ENCODE measurements at regions not wholly inside any gene's neighbourhood (a gene's known extent, or its start where the extent isn't known, plus 50 kb on each side); places are given as distances from the start of the nearest gene placed in this dataset.
"Not testable (repeated sequence)": the region's sequence is repeated elsewhere in the genome, so short reads cannot be mapped to it uniquely, and the experiment has no call there.

GRCh38 chr13:73520566-73521289, 461.9 kb downstream of the KLF5 start:
- intact Hi-C loops (cut with DNase I): no loop called here
- H3K4me1 ChIP-seq: no peaks in the 10 kb centered on the region

GRCh38 chr13:73520135-73520534, 461.3 kb downstream of the KLF5 start:
- ATAC-seq; H3K36me3 ChIP-seq (ENCODE audit: insufficient read depth in 1 of 2, low read depth in 1 of 2); H3K4me3 ChIP-seq; H3K9me3 ChIP-seq; H3K4me1 ChIP-seq; H3K27ac ChIP-seq; DNase-seq; intact Hi-C loops (cut with DNase I); H3K27me3 ChIP-seq (ENCODE audit: insufficient read depth in 3 of 3, low read length in 2 of 3): not testable (repeated sequence)
- 73 to 91% (median 83%) methylated on average over 2 of the region's 2 CpGs for WGBS, 3 donors

More at GRCh38 chr13:73520566-73521289, 461.9 kb downstream of the KLF5 start:
- Histone ChIP-seq H3K4me3 (no peak overlapping the region), H3K36me3 (ENCODE audit: insufficient read depth in 1 of 2, low read depth in 1 of 2) (no peaks in the 10 kb centered on the region), H3K9me3 (no peaks in the 10 kb centered on the region), H3K27ac (no peak overlapping the region), H3K27me3 (ENCODE audit: insufficient read depth in 3 of 3, low read length in 2 of 3) (no peaks in the 10 kb centered on the region)
- 61 to 64% (median 61%) methylated on average over 8 of the region's 8 CpGs for WGBS, 3 donors
- no peak for TF ChIP-seq CTCF (IDR thresholded peaks at IDR 0.05)
- DNase-seq (no peak), ATAC-seq (no peak)

- Histone ChIP-seq H3K36me3 (ENCODE audit: insufficient read depth in 1 of 2, low read depth in 1 of 2) (no peaks in the 10 kb centered on the region), H3K9me3 (no peaks in the 10 kb centered on the region), H3K27me3 (ENCODE audit: insufficient read depth in 3 of 3, low read length in 2 of 3) (no peaks in the 10 kb centered on the region), H3K27ac (no peak overlapping the region), H3K4me3 (no peak overlapping the region), H3K4me1 (no peaks in the 10 kb centered on the region)
- no peak for TF ChIP-seq CTCF (IDR thresholded peaks at IDR 0.05)
- whole genome bisulfite sequencing, 3 donors: 55 to 68% (median 56%) methylated on average over 6 of the region's 6 CpGs
- ATAC-seq (no peak), DNase-seq (no peak)
- intact Hi-C loops (cut with DNase I): no loop called here
Observed at GRCh38 chr13:73519396-73520116, 460.8 kb downstream of the KLF5 start.

- Histone ChIP-seq H3K27me3 (ENCODE audit: insufficient read depth in 3 of 3, low read length in 2 of 3) (no peaks in the 10 kb centered on the region), H3K27ac (no peak overlapping the region), H3K4me1 (no peaks in the 10 kb centered on the region), H3K36me3 (ENCODE audit: insufficient read depth in 1 of 2, low read depth in 1 of 2) (no peaks in the 10 kb centered on the region), H3K9me3 (no peaks in the 10 kb centered on the region), H3K4me3 (no peak overlapping the region)
- no peak for DNase-seq
- ATAC-seq: no peak
- intact Hi-C loops (cut with DNase I): no loop called here
- WGBS, 3 donors: 52 to 92% (median 66%) methylated on average over 1 of the region's 1 CpG
- no peak for TF ChIP-seq CTCF (IDR thresholded peaks at IDR 0.05)
Observed at GRCh38 chr13:73517766-73518165, 459.0 kb downstream of the KLF5 start.

- ATAC-seq (no peak), DNase-seq (no peak)
- TF ChIP-seq CTCF (IDR thresholded peaks at IDR 0.05): no peak
- Histone ChIP-seq H3K9me3 (no peaks in the 10 kb centered on the region), H3K36me3 (ENCODE audit: insufficient read depth in 1 of 2, low read depth in 1 of 2) (no peaks in the 10 kb centered on the region), H3K4me3 (no peak overlapping the region), H3K4me1 (no peaks in the 10 kb centered on the region), H3K27ac (no peak overlapping the region), H3K27me3 (ENCODE audit: insufficient read depth in 3 of 3, low read length in 2 of 3) (no peaks in the 10 kb centered on the region)
- 85 to 94% (median 86%) methylated on average over 2 of the region's 2 CpGs for WGBS, 3 donors
- intact Hi-C loops (cut with DNase I): no loop called here
Observed at GRCh38 chr13:73516731-73517130, 457.9 kb downstream of the KLF5 start.
